NOMO-1 treated with DMSO at 0.1 percent for 48 hours (cell line): ENCODE measurements at regions not wholly inside any gene's neighbourhood (a gene's known extent, or its start where the extent isn't known, plus 50 kb on each side); places are given as distances from the start of the nearest gene placed in this dataset.
"Not testable (repeated sequence)": the region's sequence is repeated elsewhere in the genome, so short reads cannot be mapped to it uniquely, and the experiment has no call there.

ENCODE experiments used
- DNase-seq: peaks from one replicate; lab custom pipeline; 2025; ENCODE audit not compliant: unreplicated experiment; lab: John Stamatoyannopoulos, UW

DNA sequence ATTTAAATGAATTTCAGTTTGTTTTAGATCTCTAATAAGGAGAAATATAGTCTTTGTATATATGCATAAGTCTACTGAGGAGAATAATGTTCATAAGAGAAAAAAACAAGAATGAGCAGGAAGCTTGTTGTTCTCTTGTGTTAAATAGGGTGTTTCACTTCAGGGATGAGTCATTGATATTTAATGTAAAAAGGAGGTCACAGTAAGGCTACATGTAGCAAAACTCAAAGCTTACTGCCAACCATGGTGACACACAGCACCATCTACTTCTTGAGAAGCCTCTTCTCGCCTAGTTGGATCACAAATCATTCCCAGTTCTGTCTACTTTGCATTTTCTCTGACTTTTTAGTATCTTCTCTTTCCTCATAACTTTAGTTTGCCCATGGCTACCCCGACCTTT, 1466.0 kb upstream of the C9orf72 start:
- DNase-seq, result no peak

DNA sequence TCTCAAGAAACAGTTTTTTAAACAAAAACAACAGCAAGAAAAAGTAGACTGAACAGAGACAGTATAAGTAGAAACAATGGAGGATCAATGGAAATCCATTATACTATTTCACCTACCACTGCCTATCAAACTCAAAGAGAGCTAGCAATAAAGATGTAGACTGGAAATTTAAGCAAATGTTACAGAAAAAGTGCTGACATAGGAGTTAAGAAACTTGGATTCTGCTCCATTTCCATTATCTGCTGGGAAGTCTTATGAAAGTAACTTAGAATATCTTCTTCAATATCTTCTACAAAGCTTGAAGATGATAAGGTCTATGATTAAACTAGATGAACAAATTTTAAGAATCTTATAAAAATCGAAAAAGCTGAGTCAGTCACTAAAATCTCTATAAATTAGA, 1469.8 kb upstream of the C9orf72 start:
- DNase-seq, result no peak

DNA sequence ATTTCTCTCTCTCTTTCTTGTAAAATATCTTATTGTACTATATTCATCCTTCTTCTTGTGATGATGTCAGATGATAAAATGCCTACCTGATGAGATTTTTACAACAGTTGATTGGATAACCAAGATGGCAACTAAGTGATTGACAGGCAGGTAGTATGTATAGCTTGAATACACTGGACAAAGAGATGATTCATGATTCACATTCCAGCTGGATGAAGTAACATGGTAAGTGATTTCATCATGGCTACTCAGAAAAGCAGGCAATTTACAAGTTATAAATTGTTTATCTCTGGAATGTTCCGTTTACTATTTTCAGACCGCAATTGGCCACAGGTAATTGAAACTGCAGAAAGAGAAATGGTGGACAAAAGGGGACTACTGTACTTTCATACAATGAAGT, 1471.7 kb upstream of the C9orf72 start:
- no peak for DNase-seq

DNA sequence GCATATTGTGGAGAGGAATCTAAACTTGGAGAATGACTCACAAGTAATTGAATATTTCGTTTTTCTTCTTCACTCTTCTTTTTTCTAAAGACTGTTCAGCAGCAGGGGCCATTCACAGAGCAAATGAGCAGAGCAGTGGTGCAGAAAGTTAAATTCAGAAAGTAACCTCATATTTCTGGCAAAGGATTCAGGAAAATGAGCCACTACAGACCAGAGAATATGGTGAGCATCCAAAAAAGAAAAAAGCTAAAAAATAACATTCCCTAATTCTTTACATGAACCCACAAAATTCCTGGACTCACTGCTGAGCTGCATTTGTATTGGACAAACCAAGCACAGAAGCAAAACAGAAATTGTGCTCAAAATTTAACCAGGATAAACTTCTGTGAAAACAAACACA, 1486.8 kb upstream of the C9orf72 start:
- no peak for DNase-seq

DNA sequence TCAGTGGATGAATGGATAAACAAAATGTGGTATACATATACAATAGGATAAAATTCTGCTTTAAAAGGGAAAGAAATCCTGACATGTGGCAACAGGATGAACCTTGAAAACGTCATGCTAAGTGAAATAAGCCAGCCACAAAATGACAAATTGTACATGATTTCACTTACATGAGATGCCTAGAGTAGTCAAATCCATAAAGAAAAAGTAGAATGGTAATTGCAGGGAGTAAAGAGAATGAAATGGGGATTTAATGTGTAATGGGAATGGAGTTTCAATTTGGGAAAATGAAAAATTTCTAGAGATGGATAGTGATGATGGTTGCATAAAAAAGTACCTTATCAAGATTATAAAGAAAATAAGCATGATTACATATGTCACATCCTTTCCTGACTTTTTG, 1489.2 kb upstream of the C9orf72 start:
- no peak for DNase-seq

DNA sequence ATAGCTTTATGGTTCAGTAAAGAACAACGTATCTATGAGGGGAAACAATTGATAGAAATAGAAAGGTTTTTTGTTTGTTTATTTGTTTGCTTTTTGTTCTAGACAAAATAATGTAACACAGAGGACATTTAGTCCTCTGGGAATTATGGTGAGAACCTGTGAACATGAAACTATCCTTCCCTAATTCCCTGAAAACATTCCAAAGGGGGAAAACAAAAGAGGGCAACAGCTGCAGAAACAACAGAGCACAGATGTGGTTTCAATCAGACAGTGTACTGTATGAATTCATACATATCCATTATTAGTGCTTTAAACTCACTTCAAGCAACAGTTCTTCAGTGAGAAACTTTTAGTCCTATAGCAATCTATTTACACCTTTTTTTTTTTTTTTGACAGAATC, 1489.8 kb upstream of the C9orf72 start:
- DNase-seq, result no peak

DNA sequence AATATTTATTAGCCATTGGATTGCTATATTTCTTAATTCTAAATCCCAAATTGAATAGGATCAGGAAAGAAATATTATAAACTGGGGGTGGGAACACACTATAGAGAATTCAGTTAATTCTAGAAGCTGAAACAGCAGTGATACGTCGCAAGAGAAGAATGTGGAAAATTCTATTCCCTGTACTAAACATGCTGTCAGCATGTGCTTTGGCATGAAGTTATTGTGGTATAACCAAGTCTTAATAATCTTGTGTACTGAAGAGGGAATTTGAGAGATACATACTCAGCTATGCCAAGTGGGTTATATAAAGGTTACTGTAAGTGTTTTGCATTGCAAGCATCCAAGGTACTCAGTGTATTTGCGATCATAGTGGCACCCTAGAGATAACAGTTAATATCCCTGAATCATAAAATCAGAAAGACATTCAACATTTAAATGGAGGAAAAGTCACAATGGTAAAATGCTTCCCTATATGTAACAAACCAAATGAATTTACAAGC, 1492.9 kb upstream of the C9orf72 start:
- no peak for DNase-seq

DNA sequence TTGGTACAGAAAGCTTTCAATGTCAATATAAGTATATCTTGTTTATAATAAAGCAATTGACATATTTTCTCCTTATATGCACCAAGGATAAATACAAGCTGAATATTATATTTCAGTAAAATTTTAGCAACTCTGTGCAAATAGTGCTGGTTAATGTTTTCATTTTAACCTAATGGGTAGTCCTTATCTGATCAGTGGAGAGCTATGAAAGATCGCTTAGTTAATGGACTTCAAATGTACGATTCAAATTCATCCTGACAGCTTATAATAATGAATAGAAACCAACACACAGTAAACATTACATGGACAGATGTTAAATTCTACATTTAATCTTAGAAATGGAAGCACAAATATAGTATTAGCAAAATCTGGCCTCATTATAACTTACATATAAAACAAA, 1495.2 kb upstream of the C9orf72 start:
- no peak for DNase-seq

DNA sequence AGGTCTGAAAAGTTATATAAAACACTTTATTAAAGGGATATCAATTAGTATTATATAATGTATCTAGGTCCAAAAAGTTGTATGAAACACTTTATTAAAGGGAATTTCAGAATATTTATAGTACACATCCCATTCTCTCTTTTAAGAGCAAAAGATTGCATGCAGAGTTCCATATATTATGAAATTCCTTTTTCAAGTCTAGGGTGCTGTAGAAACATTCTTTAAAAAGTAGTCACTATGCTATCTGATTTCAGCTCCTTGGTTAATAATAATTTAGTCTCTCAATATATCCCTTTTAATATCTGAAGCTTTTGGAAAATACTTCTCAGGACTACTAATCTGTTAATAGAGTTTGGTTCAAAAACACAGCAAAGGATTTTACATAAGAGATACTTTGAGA, 1496.1 kb upstream of the C9orf72 start:
- DNase-seq, result no peak

DNA sequence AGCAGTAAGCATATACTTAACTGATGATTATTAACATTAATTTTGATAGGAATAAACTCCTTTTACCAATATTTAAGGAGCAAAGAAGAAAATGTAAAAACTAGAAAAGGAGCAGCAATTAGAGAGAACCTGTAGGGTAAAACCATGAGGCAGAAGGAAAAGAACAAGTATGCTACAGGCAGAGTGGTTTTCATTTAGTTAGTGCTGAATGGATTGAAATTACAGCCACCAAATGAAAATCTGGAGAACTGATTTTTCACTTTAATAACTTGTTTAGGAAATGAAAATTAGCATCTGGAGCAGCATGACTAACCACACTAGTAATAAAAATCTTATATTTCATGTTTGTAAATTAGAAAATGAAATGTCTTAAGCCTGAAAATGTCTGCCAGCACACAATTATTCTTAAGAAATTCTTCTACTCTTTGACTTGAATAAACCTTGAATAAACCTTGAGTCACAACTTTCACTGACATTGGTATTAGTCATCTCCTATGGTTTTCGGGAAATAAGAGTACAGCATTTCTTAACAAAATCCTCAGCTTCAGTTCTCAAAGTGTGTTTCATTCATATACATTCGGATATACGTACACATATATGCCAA, 1504.9 kb upstream of the C9orf72 start:
- DNase-seq, result no peak

DNA sequence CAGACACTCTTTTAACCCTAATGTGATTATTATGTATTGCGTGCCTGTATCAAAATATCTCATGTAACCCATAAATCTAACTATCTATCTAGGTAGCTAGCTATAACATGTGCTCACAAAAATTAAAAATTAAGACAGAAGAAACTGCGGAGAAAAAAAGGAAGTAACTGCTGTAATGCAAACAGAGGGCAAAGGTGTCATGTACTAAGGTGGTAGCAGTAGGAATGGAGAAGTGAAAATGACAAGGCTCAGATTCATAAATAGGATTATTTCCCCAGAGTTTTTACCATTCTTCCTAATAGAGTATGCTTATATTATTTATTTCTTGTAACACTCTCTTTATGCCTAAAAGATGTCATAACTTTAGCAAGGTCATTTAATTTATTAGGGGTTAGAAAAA, 1527.5 kb upstream of the C9orf72 start:
- DNase-seq, result no peak

DNA sequence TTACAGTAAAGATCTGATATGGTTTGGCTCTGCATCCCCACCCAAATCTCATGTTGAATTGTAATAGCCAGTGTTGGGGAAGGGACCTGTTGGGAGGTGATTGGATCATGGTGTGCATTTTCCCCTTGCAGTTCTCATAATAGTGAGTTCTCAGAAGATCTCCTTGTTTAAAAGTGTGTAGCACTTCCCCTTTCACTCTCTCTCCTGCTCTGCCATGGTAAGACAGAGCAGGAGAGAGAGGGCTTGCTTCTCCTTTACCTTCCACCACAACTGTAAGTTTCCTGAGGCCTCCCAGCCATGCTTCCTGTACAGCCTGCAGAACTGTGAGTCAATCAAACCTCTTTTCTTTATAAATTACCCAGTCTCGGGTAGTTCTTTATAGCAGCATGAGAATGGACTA, 1530.9 kb upstream of the C9orf72 start:
- DNase-seq, result not testable (repeated sequence)

DNA sequence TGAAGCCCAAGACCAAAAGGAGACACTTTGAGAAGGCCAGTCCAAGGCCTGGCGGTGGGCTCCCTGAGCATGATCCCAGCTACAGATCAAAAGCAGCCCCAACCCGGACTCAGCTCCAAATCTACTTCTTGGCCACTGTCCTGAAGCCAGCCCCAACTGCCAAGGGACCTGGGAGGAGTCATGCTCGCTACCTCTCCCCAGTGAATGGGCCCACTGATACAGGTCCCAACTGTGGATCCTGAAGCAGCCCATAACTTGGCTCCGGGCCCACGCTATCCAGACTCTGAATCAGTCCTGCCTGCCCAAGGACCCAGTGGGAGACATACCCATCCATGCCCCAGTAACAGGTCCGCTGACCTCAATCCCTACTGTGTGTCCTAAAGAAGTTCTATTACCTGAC, 1545.3 kb upstream of the C9orf72 start:
- DNase-seq, result no peak

DNA sequence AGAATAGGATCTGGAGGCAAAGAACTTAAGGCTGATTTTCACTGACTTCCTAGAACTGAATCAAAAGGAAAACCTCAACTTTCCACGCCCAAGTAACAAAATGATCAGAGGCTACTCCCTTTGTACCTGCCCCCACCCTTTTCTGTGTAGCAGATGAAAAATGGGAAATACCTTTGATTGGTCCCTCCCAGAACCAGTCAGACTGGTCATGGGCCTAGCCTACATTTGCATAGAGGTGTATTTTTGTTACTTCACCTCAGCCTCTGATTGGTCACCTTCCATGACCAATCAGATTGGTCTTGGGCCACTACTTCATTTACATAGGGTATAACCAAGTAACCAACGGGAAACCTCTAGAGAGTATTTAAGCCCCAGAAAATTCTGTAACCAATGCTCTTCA, 1553.5 kb upstream of the C9orf72 start:
- no peak for DNase-seq

DNA sequence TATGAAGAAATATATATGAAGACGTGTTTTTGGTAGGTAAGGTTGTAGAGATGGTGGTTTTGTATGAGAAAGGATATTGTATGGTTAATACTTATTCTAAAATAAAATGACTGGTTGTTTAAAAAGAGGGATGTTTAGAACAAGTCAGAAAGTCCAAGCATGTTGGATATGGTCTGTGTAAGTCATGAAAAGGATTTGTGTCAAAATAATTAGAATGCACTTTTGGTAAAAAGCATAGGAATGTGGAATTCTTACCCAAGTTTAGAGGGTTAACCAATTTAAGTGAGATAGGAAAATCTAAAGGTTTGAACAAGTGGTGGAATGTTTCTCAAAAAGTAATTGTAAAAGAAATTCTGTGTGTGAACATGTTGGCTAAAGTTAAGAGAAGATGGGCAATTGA, 1556.5 kb upstream of the C9orf72 start:
- DNase-seq, result no peak

DNA sequence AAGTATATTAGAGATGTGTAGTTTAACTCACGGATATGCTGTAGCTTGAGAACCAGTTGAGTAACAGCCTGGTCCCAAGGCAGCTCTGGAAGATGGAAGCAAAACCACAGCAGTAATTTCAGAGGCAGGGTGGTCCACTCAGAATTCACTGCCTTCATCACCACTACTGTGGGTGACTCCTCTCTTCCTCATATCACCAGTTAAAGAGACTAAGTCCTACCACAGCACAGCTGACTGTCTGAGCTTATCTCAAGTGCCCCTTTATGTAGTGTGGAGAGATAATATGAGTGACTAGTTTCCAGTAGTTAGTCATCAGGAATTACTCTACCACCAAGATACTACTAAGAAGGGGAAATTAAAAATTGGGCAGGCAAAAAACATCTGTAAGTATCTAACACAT, 1571.2 kb upstream of the C9orf72 start:
- DNase-seq, result no peak

DNA sequence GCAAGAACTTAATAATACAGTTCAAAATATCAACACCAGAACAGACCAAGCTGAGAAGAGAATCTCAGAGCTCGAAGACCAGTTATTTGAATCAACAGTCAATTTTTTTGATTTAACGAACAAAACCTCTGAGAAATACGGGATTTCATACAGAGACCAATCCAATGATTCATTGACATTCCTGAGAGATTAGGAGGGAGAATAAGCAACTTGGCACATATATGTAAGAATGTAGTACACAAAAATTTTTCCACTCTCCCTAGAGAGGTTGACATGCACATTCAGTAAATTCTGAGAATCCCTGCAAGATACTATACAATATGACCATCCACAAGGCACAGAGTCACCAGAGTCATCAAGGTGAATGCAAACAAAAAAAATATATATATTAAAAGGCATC, 1577.3 kb upstream of the C9orf72 start:
- no peak for DNase-seq

DNA sequence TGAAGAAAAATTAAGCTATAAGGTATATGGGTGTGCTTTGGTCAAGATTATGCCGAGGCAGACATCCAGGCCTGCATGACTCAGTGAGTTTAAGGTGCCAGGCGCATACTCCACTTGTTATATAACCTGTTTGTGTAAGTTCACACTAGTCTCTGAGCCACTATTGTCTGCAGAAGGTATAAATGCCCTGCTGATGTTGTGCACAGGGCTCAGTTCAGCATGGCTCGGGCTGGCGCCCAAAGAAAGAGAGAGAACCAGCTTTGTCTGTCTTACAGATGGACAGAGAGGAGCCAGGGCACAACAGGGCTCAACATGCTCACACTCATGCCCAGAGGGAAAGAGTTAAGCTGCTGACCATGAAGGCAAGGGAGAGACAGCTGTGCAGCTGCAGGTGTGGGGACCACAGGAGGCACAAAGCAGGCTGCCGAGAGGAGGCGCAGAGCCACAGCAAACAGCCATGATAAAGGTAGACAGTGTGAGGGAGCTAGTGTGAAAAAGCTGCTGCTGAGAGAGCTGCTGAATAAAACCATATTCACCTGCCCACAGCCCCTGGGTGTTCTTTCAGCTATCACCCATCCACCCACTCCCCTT, 1587.6 kb upstream of the C9orf72 start:
- no peak for DNase-seq

DNA sequence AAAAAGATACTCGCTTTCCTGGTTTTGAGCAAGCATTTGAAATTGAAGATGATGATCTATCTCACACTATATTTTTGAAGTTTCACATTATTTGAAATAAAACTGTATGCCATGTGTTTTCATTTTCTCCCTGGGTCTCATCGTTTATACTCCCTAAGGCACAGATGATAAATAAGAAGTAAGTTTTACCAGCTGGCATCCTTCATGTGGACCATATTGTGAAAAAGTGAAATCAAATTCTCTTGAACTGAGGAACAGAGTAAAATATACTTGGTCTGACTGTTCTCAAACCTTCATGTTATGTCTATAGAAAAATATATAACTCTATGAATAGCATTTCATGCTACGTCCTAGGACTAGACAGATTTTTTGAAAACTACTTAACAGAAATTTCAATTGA, 1600.9 kb upstream of the C9orf72 start:
- DNase-seq, result no peak

DNA sequence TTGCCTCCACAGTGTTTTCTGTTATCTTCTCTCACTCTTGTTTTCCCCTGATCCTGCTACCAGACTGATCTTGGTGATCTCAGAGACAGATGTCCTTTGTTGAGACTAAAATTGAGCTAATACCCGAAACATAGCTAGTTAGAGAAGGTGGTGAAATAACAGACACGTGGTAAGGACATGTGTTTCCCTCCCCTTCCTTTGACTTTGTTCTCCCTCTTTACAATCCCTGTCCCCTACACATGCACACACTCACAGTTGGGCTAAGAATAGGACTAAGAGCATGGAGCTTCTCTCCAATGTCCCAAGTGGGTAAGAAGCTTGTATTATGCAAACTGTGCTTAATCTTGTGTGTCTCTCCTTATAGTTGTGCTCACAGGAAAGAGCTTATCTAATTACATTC, 1603.0 kb upstream of the C9orf72 start:
- no peak for DNase-seq

DNA sequence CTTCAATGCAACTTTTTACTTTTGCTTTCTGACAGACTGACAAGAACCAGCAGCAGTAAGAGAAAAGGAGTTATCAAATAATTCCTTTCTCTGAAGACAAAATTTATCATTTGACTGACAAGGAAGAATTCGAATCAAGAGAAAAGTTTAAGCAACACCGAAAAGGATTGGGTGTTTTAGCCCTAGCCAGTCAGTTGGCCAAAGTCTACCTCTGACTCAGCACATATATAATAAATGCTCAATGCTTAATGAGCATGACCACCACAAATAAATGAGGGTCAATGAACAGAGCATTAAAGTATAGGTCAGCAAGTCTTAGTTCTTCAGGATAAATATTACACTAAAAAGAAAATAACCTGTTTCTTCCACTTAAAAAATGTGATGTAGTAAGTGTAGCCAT, 1603.5 kb upstream of the C9orf72 start:
- DNase-seq, result no peak

DNA sequence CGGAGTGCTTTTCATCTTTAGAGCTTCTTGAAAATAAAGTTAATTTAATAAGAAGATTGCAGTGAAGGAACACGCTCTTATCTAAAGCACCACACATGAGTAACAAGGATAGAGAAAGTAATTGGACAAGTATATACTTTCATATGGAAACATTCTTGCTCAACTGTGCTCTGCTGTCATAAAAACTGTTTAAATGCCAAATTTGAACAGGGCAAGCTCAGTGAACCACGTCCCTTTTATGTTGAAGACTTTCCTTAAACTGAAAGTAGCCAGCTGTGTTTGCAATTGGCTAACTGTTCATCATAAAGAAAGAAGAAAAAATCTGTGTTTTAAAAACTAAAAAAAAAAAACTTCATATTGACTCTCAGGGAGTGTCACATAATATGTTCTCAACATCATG, 1610.7 kb upstream of the C9orf72 start:
- DNase-seq, result no peak

DNA sequence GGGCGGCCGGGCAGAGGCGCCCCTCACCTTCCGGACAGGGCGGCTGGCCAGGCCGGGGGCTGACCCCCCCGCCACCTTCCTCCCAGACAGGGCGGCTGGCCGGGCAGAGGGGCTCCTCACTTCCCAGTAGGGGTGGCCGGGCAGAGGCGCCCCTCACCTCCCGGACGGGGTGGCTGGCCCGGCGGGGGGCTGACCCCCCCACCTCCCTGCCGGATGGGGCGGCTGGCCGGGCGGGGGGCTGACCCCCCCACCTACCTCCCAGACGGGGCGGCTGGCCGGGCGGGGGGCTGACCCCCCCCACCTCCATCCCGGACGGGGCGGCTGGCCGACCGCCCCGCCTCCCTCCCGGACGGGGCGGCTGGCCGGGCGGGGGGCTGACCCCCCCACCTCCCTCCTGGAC, 1615.5 kb upstream of the C9orf72 start:
- not testable (repeated sequence) for DNase-seq
